Lower leg skin (tissue), 4 donors: ENCODE measurements at regions not wholly inside any gene's neighbourhood (a gene's known extent, or its start where the extent isn't known, plus 50 kb on each side); places are given as distances from the start of the nearest gene placed in this dataset.
"Not testable (repeated sequence)": the region's sequence is repeated elsewhere in the genome, so short reads cannot be mapped to it uniquely, and the experiment has no call there.

ENCODE experiments used
- DNase-seq, 2 donors: peaks; one replicate each; pipeline ENCODE4 v3.0.0-alpha.2; 2019; ENCODE audit warnings: low spot score in 2 of 2
- H3K4me3 ChIP-seq: fragments of 200-600 bp; sonication (generic); 2 replicates; pipeline ENCODE4 v1.5.1; 2017; ENCODE audit warnings: mild to moderate bottlenecking, low read depth; ENCODE audit not compliant: poor library complexity, severe bottlenecking
- POLR2A ChIP-seq, 2 donors: fragments of 450-650 bp; IDR thresholded peaks; one replicate each; pipeline ENCODE4 v1.6.1; 2016 to 2017; ENCODE audit warnings: antibody characterized with exemption in 2 of 2, mild to moderate bottlenecking in 1 of 2, moderate library complexity in 1 of 2
- WGBS, 2 donors: methylation state at CpG; one replicate each; pipeline ENCODE4 v1.1.5; 2018; 5-methylcytosine and 5-hydroxymethylcytosine counted together
- intact Hi-C: fragments of 100-400 bp; cut with DNase I; formaldehyde crosslinking; loops from one replicate; pipeline ENCODE4 v1.15.0; 2023; ENCODE audit warnings: low total_unique reads
- TF ChIP-seq, protein P1 (sequence below), 3 donors: fragments of 450-650 bp; IDR thresholded peaks; one replicate each; pipeline ENCODE4 v1.5.1; 2016; ENCODE audit warnings: antibody characterized with exemption in 3 of 3, mild to moderate bottlenecking in 3 of 3, moderate library complexity in 2 of 3

DNA sequence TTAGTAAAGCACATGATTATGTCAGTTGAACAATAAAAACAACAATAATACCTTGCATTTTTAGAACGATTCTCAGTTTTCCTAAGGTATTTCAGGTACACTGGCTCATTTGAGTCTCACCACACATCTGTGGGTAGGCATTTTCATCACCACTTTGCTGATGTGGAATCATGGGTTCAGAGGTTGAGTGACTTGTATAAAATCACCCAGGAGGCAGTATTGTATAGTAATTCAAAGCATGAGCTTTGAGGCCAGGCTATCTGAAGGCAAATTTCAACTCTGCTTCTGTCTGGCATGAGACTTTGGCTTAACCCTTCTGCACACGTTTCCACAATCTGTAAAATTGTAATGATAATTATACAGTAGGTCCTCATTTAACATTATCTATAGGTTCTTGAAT lies 183.9 kb upstream of the CMC1 start:
- intact Hi-C loops, result no loop called here
- TF ChIP-seq POLR2A (IDR thresholded peaks at IDR 0.05), result no peak
- TF ChIP-seq, protein P1, sequence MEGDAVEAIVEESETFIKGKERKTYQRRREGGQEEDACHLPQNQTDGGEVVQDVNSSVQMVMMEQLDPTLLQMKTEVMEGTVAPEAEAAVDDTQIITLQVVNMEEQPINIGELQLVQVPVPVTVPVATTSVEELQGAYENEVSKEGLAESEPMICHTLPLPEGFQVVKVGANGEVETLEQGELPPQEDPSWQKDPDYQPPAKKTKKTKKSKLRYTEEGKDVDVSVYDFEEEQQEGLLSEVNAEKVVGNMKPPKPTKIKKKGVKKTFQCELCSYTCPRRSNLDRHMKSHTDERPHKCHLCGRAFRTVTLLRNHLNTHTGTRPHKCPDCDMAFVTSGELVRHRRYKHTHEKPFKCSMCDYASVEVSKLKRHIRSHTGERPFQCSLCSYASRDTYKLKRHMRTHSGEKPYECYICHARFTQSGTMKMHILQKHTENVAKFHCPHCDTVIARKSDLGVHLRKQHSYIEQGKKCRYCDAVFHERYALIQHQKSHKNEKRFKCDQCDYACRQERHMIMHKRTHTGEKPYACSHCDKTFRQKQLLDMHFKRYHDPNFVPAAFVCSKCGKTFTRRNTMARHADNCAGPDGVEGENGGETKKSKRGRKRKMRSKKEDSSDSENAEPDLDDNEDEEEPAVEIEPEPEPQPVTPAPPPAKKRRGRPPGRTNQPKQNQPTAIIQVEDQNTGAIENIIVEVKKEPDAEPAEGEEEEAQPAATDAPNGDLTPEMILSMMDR (IDR thresholded peaks at IDR 0.05), result no peak
- no peak for DNase-seq
- WGBS, 2 donors, result 68 to 69% methylated on average over 2 of the region's 2 CpGs
- H3K4me3 ChIP-seq, result no peak overlapping the region

DNA sequence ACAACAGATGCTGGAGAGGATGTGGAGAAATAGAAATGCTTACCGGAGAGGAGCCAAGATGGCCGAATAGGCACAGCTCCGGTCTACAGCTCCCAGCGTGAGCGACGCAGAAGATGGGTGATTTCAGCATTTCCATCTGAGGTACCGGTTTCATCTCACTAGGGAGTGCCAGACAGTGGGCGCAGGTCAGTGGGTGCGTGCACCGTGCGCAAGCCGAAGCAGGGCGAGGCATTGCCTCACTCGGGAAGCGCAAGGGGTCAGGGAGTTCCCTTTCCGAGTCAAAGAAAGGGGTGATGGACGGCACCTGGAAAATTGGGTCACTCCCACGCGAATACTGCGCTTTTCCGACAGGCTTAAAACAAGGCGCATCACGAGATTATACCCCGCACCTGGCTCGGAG lies 182.2 kb upstream of the CMC1 start:
- WGBS, 2 donors, result 92% methylated on average over 25 of the region's 25 CpGs
- intact Hi-C loops, DNase-seq, H3K4me3 ChIP-seq: not testable (repeated sequence)

DNA sequence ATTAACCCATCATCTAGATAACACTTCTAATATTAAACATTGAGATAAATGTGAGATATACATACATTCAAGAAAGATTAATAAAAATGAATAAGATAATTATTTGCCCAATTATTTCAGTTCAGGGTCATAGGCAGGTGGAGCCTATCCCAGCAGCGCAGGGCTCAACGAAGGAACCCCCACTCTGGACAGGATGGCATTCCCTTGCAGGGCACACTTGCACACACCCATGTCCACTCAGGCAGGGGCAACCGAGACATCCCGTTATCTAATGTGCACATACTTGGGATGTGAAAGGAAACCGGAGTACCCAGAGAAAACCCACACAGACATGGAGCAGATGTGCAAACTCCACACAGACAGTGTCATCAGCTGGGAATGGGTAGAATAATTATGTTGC lies 175.4 kb upstream of the CMC1 start:
- intact Hi-C loops, result no loop called here
- H3K4me3 ChIP-seq, result no peak overlapping the region
- TF ChIP-seq, protein P1 (IDR thresholded peaks at IDR 0.05), result no peak
- TF ChIP-seq POLR2A (IDR thresholded peaks at IDR 0.05), result no peak
- no peak for DNase-seq
- 93 to 95% methylated on average over 5 of the region's 5 CpGs for WGBS, 2 donors

DNA sequence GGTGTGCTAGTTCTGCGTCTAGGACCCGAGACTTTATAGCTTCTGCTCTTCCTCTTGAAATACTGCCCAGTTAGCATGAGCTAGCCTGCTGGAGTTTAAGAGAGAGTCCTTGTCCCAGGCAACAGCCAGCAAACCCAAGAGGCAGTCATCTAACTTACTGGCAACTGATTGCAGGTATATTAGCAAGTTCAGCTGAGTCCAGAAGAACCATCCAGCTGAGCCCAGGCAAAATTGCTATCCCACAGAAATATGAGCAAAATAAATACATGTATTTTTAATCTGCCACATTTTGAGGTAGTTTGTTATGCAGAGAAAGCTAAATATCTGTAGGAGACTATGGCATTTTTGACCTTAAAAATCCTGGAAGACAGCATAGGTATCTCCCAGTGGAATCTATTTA lies 174.4 kb upstream of the CMC1 start:
- TF ChIP-seq, protein P1 (IDR thresholded peaks at IDR 0.05), result no peak
- no peak for TF ChIP-seq POLR2A (IDR thresholded peaks at IDR 0.05)
- intact Hi-C loops, result no loop called here
- no peak for DNase-seq
- WGBS, 2 donors, result 90 to 95% methylated on average over 2 of the region's 2 CpGs
- no peak overlapping the region for H3K4me3 ChIP-seq

DNA sequence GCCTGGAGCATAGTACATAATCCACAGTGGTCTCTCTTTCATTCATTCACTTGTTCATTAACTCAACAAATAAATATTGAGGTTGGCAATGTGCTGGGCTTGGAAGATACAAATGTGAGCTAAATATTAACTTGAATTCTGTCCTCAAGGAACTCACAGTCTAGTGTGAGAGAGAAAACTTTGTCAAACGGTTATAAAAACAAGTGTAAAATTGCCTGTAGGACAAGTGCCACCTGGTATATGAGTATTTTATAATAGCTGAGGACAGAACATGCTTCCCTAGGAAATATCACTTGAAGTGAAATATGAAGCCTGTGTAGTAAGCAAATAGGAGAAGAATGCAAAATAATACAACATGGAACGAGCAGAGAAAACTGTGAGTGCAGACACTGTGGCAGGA lies 173.1 kb upstream of the CMC1 start:
- no peak overlapping the region for H3K4me3 ChIP-seq
- WGBS, 2 donors, result 54 to 57% methylated on average over 2 of the region's 2 CpGs
- intact Hi-C loops, result no loop called here
- no peak for DNase-seq
- no peak for TF ChIP-seq POLR2A (IDR thresholded peaks at IDR 0.05)
- TF ChIP-seq, protein P1 (IDR thresholded peaks at IDR 0.05), result no peak

DNA sequence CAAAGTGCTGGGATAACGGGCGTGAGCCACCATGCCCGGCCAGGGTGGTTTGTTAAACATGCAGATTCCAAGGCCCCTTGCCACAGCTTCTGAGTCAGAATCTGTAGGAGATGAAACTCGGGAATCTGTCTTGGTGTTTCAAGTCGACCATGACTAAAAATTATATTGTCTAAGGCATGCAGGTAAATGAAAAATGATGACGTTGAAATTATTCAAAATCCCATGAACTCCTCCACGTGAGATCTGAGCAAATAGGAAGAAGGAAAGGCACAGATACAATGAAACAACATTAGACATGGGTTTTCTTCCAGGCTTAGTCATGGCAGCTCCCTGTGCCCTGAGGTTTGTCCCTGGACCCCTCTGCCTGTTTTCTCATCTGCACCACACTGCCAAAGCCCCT lies 172.0 kb upstream of the CMC1 start:
- intact Hi-C loops, result no loop called here
- no peak overlapping the region for H3K4me3 ChIP-seq
- WGBS, 2 donors, result 85 to 89% methylated on average over 6 to 7 of the region's 7 CpGs
- no peak for DNase-seq
- no peak for TF ChIP-seq POLR2A (IDR thresholded peaks at IDR 0.05)
- TF ChIP-seq, protein P1 (IDR thresholded peaks at IDR 0.05), result no peak
